CD4-positive, alpha-beta T cell (primary cell): ENCODE measurements at regions not wholly inside any gene's neighbourhood (a gene's known extent, or its start where the extent isn't known, plus 50 kb on each side); places are given as distances from the start of the nearest gene placed in this dataset.

Experiments
- ATAC-seq: fragments of 200-7000 bp; cut with Tn5 transposase; one replicate; pipeline ENCODE4 v1.10.0; 2022; ENCODE audit warnings: mild to moderate bottlenecking; ENCODE audit not compliant: poor library complexity
- CTCF ChIA-PET: fragments of 350-600 bp; sonication (Branson Sonifier 250); formaldehyde crosslinking; loops from one replicate; lab custom pipeline; 2021; ENCODE audit warnings: antibody characterized with exemption, inconsistent platforms; lab: Charles Lee
- POLR2A ChIA-PET: fragments of 350-600 bp; sonication (Branson Sonifier 250); formaldehyde crosslinking; loops from one replicate; lab custom pipeline; 2021; ENCODE audit warnings: antibody characterized with exemption, inconsistent platforms; lab: Charles Lee
- DNase-seq, 14 experiments: peaks; one replicate each; pipeline ENCODE4 v3.0.0-alpha.2; 2013 to 2020; ENCODE audit warnings: mixed read lengths in 2 of 14
- H3K27ac ChIP-seq, 2 donors: one replicate each; pipeline versions ENCODE4 v1.5.1 to v1.7.0; 2013; ENCODE audit warnings: low read length in 2 of 2, low read depth in 1 of 2, mild to moderate bottlenecking in 1 of 2
- H3K27me3 ChIP-seq, 2 experiments: 1 replicate in 1 of 2; 2 replicates in 1 of 2; pipeline versions ENCODE4 v1.6.1 to v1.7.0; 2013; ENCODE audit warnings: low read length in 2 of 2, control low read depth in 1 of 2, mild to moderate bottlenecking in 1 of 2, moderate library complexity in 1 of 2; ENCODE audit not compliant: insufficient read depth in 2 of 2, control insufficient read depth in 1 of 2
- H3K36me3 ChIP-seq: one replicate; pipeline ENCODE4 v1.6.1; 2013; ENCODE audit warnings: low read length, control low read depth; ENCODE audit not compliant: insufficient read depth
- H3K4me1 ChIP-seq: one replicate; pipeline ENCODE4 v1.6.1; 2013; ENCODE audit warnings: low read length, control low read depth; ENCODE audit not compliant: insufficient read depth
- H3K4me3 ChIP-seq: one replicate; pipeline ENCODE4 v1.5.1; 2013; ENCODE audit warnings: mild to moderate bottlenecking, low read length, moderate library complexity
- H3K9me3 ChIP-seq, 2 experiments: 1 replicate in 1 of 2; 2 replicates in 1 of 2; pipeline versions ENCODE4 v1.6.1 to v1.7.0; 2013; ENCODE audit warnings: low read length in 2 of 2, mild to moderate bottlenecking in 2 of 2, control low read depth in 1 of 2, moderate library complexity in 1 of 2; ENCODE audit not compliant: control insufficient read depth in 1 of 2, insufficient read depth in 1 of 2
- H3K27ac Mint-ChIP-seq: one replicate; pipeline ENCODE4 v1.8.0; 2020; ENCODE audit warnings: mixed read lengths
- H3K27me3 Mint-ChIP-seq: one replicate; pipeline ENCODE4 v1.8.0; 2021; ENCODE audit warnings: mixed read lengths
- H3K36me3 Mint-ChIP-seq: one replicate; pipeline ENCODE4 v1.8.0; 2021; ENCODE audit warnings: low read depth, mixed read lengths
- H3K4me1 Mint-ChIP-seq: one replicate; pipeline ENCODE4 v1.8.0; 2021; ENCODE audit warnings: low read depth, mixed read lengths
- H3K4me3 Mint-ChIP-seq: one replicate; pipeline ENCODE4 v1.8.0; 2020; ENCODE audit warnings: mild to moderate bottlenecking, mixed read lengths
- H3K9me3 Mint-ChIP-seq: one replicate; pipeline ENCODE4 v1.8.0; 2020; ENCODE audit warnings: mixed read lengths
- intact Hi-C, 2 experiments: fragments of 100-400 bp; cut with DNase I in 1 of 2; cut with micrococcal nuclease in 1 of 2; formaldehyde crosslinking; loops; one replicate each; pipeline versions ENCODE4 v1.15.1 to v1.9.0; 2023 to 2025; cut with DNase I, micrococcal nuclease
- TF ChIP-seq, protein P1 (sequence below): fragments of 200-600 bp; IDR thresholded peaks from one replicate; pipeline ENCODE4 v1.8.0; 2022; ENCODE audit warnings: antibody characterized with exemption, mild to moderate bottlenecking

DNA sequence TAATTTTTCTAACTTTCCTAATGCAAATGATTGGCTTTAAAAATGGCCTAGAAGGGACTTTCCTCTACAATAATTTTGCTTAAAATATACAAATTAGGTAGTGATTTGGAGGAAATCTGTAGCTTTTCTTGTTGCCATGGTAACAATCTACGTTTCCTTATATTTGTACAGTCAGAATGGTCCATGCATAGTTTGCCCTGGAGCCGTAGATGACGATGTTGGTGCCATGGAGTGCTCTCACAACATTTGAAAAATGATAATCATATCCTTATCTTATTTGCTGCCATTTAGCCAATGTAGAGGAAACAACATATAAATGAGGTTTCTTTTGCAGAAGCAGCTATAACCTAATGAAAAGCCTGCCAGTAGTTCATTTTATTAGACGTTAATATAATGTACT, 89.0 kb upstream of the NMU start:
- H3K36me3 ChIP-seq: no peaks in the 10 kb centered on the region
- no peak overlapping the region for H3K27ac ChIP-seq
- Mint-ChIP-seq H3K27me3 (peaks cover 7% of the 10 kb centered on the region), H3K36me3 (no peaks in the 10 kb centered on the region), H3K4me1 (no peaks in the 10 kb centered on the region), H3K27ac (no peak overlapping the region), H3K4me3 (no peak overlapping the region), H3K9me3 (no peaks in the 10 kb centered on the region)
- intact Hi-C loops: no loop called here
- CTCF ChIA-PET: no interaction called here
- POLR2A ChIA-PET: no interaction called here
- no peak overlapping the region for H3K4me3 ChIP-seq
- ATAC-seq: no peak
- H3K27me3 ChIP-seq: peaks cover 0 to 4% of the 10 kb centered on the region in 2 experiments
- no peaks in the 10 kb centered on the region for H3K9me3 ChIP-seq
- DNase-seq: no peak
- TF ChIP-seq, protein P1, sequence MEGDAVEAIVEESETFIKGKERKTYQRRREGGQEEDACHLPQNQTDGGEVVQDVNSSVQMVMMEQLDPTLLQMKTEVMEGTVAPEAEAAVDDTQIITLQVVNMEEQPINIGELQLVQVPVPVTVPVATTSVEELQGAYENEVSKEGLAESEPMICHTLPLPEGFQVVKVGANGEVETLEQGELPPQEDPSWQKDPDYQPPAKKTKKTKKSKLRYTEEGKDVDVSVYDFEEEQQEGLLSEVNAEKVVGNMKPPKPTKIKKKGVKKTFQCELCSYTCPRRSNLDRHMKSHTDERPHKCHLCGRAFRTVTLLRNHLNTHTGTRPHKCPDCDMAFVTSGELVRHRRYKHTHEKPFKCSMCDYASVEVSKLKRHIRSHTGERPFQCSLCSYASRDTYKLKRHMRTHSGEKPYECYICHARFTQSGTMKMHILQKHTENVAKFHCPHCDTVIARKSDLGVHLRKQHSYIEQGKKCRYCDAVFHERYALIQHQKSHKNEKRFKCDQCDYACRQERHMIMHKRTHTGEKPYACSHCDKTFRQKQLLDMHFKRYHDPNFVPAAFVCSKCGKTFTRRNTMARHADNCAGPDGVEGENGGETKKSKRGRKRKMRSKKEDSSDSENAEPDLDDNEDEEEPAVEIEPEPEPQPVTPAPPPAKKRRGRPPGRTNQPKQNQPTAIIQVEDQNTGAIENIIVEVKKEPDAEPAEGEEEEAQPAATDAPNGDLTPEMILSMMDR: no peak
- no peaks in the 10 kb centered on the region for H3K4me1 ChIP-seq

GRCh38 chr4:55727746-55728145, 91.6 kb upstream of the NMU start:
- H3K36me3 ChIP-seq: no peaks in the 10 kb centered on the region
- H3K4me3 Mint-ChIP-seq: no peak overlapping the region
- H3K27me3 Mint-ChIP-seq: peaks cover 20% of the 10 kb centered on the region
- ChIA-PET CTCF (no interaction called here), POLR2A (no interaction called here)
- no peak for ATAC-seq
- no peak overlapping the region for H3K27ac ChIP-seq
- H3K9me3 Mint-ChIP-seq: no peaks in the 10 kb centered on the region
- peaks cover 0 to 4% of the 10 kb centered on the region in 2 experiments for H3K27me3 ChIP-seq
- no peaks in the 10 kb centered on the region for H3K9me3 ChIP-seq
- H3K4me1 ChIP-seq: no peaks in the 10 kb centered on the region
- DNase-seq: no peak
- intact Hi-C loops: no loop called here
- no peaks in the 10 kb centered on the region for H3K36me3 Mint-ChIP-seq
- no peaks in the 10 kb centered on the region for H3K4me1 Mint-ChIP-seq
- TF ChIP-seq, protein P1: no peak
- no peak overlapping the region for H3K4me3 ChIP-seq
- no peak overlapping the region for H3K27ac Mint-ChIP-seq

DNA sequence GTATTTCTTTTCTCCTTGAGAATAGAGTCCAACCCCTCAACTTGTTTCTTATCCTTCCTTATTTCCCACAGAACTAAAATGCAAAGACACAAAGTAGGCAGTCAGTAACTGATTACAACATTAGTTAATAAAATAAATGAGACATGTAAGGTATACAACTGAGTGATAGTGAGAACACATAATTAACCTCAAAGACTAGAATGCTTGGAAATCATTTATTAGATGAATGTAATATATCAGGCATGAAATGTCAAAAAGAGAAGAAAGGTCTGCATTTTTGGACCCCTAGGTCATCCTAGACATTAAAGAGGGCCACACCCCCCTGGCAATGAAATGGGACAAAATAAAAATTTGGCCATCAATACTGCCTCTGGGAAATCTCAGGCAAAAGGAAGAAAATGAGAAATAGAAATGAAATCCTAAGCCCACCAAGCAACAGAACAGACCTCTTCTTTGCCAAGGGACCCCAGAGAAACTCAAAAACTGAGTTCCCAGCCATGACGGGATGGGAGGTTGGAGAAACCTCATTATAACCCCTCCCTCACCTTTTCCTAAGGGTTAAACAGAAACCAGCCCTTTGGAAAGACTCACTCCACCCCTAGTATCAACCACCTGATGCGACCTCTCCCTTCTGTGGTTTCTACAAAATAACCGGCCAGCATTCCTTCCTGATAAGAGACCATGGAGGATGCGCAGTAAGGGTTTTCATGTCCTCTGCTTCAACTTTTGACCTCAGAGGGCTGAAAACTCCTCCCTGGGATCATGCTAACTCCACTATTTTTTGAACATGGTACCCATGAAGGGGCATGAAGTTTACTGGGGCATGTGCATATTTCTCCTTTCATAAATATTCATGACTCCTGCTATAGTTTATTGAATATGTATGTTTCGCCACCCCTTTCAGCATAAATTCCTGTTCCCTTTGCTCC, 90.0 kb upstream of the EXOC1L start:
- ATAC-seq: no peak
- H3K27ac ChIP-seq: no peak overlapping the region
- Mint-ChIP-seq H3K36me3 (no peaks in the 10 kb centered on the region), H3K9me3 (no peaks in the 10 kb centered on the region), H3K4me3 (no peak overlapping the region), H3K27me3 (peaks cover 15% of the 10 kb centered on the region), H3K27ac (no peak overlapping the region), H3K4me1 (no peaks in the 10 kb centered on the region)
- CTCF ChIA-PET: interaction anchor here (0.9 kb wide), 1 partner anchor 11 kb away, joined by 4 read pairs; no protein-coding TSS in a partner anchor
- DNase-seq: no peak
- POLR2A ChIA-PET: no interaction called here
- H3K4me3 ChIP-seq: no peak overlapping the region
- peaks cover 4% of the 10 kb centered on the region in 2 experiments for H3K27me3 ChIP-seq
- H3K36me3 ChIP-seq: no peaks in the 10 kb centered on the region
- TF ChIP-seq, protein P1: no peak
- no peaks in the 10 kb centered on the region for H3K9me3 ChIP-seq
- H3K4me1 ChIP-seq: no peaks in the 10 kb centered on the region
- intact Hi-C loops: loop anchor here in 1 of 2 experiments (10.0 kb wide), 3 partner anchors 275 to 545 kb away; partner anchors contain the start of gene SRD5A3
